ENCODE measurements at regions not wholly inside any gene's neighbourhood (a gene's known extent, or its start where the extent isn't known, plus 50 kb on each side); places are given as distances from the start of the nearest gene placed in this dataset.

DNA sequence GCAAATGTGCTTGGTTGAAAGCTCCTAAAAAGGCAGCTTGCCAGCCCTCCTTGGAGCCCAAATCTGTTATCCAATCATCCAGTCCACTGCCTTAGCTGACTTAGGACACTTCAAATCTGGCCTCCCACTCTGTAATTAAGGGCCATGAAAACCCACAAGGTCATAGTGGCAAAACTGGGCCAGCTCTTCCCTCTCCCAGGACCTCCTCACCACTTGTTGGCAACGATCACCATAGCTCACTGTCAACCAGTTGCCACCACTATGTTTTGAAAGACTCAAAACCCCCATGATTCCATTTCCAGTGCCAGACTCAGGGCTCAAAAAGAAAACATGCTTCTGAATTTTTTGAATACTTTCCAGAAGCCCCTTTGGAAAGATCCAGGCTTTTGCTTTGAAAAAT lies 107.5 kb downstream of the NREP start:
- WGBS (ENCODE audit: insufficient coverage, insufficient replicate concordance, low lambda C conversion rate, missing lambda C conversion rate), result 6% methylated on average over 1 of the region's 1 CpG
- no peak for TF ChIP-seq JUND (IDR thresholded peaks at IDR 0.05; ENCODE audit: low read depth, low read length)
- TF ChIP-seq RCOR1 (conservative IDR thresholded peaks at IDR 0.05; ENCODE audit: low read depth, low read length), result no peak
- TF ChIP-seq ZSCAN29 (IDR thresholded peaks at IDR 0.05), result no peak
- TF ChIP-seq ETV6 (conservative IDR thresholded peaks at IDR 0.05 in 1 of 2, IDR thresholded peaks at IDR 0.05 in 1 of 2; ENCODE audit: borderline replicate concordance in 1 of 2, low read depth in 1 of 2), result no peak
- no peak for TF ChIP-seq KLF5 (IDR thresholded peaks at IDR 0.05; ENCODE audit: partially characterized antibody)
- TF ChIP-seq EED (IDR thresholded peaks at IDR 0.05; ENCODE audit: low read depth), result no peak
- no peak for TF ChIP-seq BMI1 (IDR thresholded peaks at IDR 0.05; ENCODE audit: borderline replicate concordance)
- TF ChIP-seq SRF (IDR thresholded peaks at IDR 0.05; ENCODE audit: low read depth in 2 of 2, low read length in 2 of 2), result no peak
- no peak for TF ChIP-seq TCF3 (IDR thresholded peaks at IDR 0.05; ENCODE audit: borderline replicate concordance, insufficient read depth, low read depth, low read length)
- TF ChIP-seq HDAC6 (IDR thresholded peaks at IDR 0.05; ENCODE audit: unreplicated experiment), result no peak
- ChIA-PET RAD21 (ENCODE audit: unreplicated experiment) (no interaction called here), POLR2A (no interaction called here), SMC1A (ENCODE audit: uncharacterized antibody, unreplicated experiment) (no interaction called here), CTCF (no interaction called here)
- Histone ChIP-seq H3K9ac (ENCODE audit: control insufficient read depth, insufficient read depth, low read length) (no peak overlapping the region), H3K79me2 (ENCODE audit: control insufficient read depth, insufficient read depth, low read length) (no peaks in the 10 kb centered on the region), H3K4me1 (ENCODE audit: control insufficient read depth, insufficient read depth, low read length) (no peaks in the 10 kb centered on the region), H3K9me3 (replicated peaks; ENCODE audit: control insufficient read depth, insufficient read depth, low read length) (no peaks in the 10 kb centered on the region; the same call in 2 of the 3 replicates), H3K4me2 (ENCODE audit: control insufficient read depth, insufficient read depth) (no peak overlapping the region), H4K20me1 (ENCODE audit: control insufficient read depth, insufficient read depth) (no peaks in the 10 kb centered on the region), H3K27ac (ENCODE audit: control insufficient read depth, insufficient read depth) (no peak overlapping the region), H3K36me3 (ENCODE audit: control insufficient read depth in 2 of 2, insufficient read depth in 2 of 2, low read length in 1 of 2) (no peaks in the 10 kb centered on the region), H3K27me3 (replicated peaks in 1 of 2; ENCODE audit: control insufficient read depth in 2 of 2, insufficient read depth in 2 of 2, low read length in 1 of 2) (no peaks in the 10 kb centered on the region), H3K4me3 (no peak overlapping the region), H2AFZ (ENCODE audit: control insufficient read depth, low read depth, low read length) (no peak overlapping the region)
- FAIRE-seq (no peak), ATAC-seq (no peak), DNase-seq (ENCODE audit: low read depth, low spot score) (no peak)
- no TSS peak for BruUV-seq (replicated peaks)
- in situ Hi-C loops (cut with MboI) (no loop called here), intact Hi-C loops (cut with micrococcal nuclease; ENCODE audit: unreplicated experiment) (no loop called here)
